ENCODE measurements at regions not wholly inside any gene's neighbourhood (a gene's known extent, or its start where the extent isn't known, plus 50 kb on each side); places are given as distances from the start of the nearest gene placed in this dataset.

GRCh38 chr16:76071690-76072089 is 205.5 kb upstream of the CNTNAP4 start:
- Histone ChIP-seq H3K27me3 (ENCODE audit: low read length) (no peaks in the 10 kb centered on the region), H2AFZ (ENCODE audit: low read length) (no peak overlapping the region), H3K4me3 (ENCODE audit: low read length) (no peak overlapping the region), H3K36me3 (ENCODE audit: insufficient read depth, low read length) (no peaks in the 10 kb centered on the region), H3K9me2 (replicated peaks; ENCODE audit: insufficient read depth, low read length) (no peaks in the 10 kb centered on the region), H3K4me1 (ENCODE audit: low read length) (no peaks in the 10 kb centered on the region), H3K9me3 (ENCODE audit: low read length) (no peaks in the 10 kb centered on the region), H4K20me1 (ENCODE audit: insufficient read depth, low read depth, low read length) (no peaks in the 10 kb centered on the region), H3K79me2 (ENCODE audit: low read length) (no peaks in the 10 kb centered on the region), H3K4me2 (ENCODE audit: low read depth, low read length, poor library complexity, severe bottlenecking) (no peak overlapping the region), H3K9ac (ENCODE audit: low read length) (no peak overlapping the region), H3K27ac (ENCODE audit: low read length) (no peak overlapping the region)
- no peak for DNase-seq

- DNase-seq = no peak
- no peak overlapping the region for H3K4me3 ChIP-seq (ENCODE audit: low read length)
- no peaks in the 10 kb centered on the region for H4K20me1 ChIP-seq (ENCODE audit: insufficient read depth, low read depth, low read length)
- no peak overlapping the region for H3K9ac ChIP-seq (ENCODE audit: low read length)
- H3K4me2 ChIP-seq (ENCODE audit: low read depth, low read length, poor library complexity, severe bottlenecking) = no peak overlapping the region
- no peaks in the 10 kb centered on the region for H3K27me3 ChIP-seq (ENCODE audit: low read length)
- H3K36me3 ChIP-seq (ENCODE audit: insufficient read depth, low read length) = no peaks in the 10 kb centered on the region
- H3K27ac ChIP-seq (ENCODE audit: low read length) = no peak overlapping the region
- no peaks in the 10 kb centered on the region for H3K9me3 ChIP-seq (ENCODE audit: low read length)
- no peaks in the 10 kb centered on the region for H3K9me2 ChIP-seq (replicated peaks; ENCODE audit: insufficient read depth, low read length)
- no peaks in the 10 kb centered on the region for H3K79me2 ChIP-seq (ENCODE audit: low read length)
- no peaks in the 10 kb centered on the region for H3K4me1 ChIP-seq (ENCODE audit: low read length)
- no peak overlapping the region for H2AFZ ChIP-seq (ENCODE audit: low read length)
Observed at GRCh38 chr16:76081967-76082366, 195.2 kb upstream of the CNTNAP4 start.

- H3K4me2 ChIP-seq (ENCODE audit: low read depth, low read length, poor library complexity, severe bottlenecking) = no peak overlapping the region
- no peaks in the 10 kb centered on the region for H3K79me2 ChIP-seq (ENCODE audit: low read length)
- no peak for DNase-seq
- H3K9me3 ChIP-seq (ENCODE audit: low read length) = no peaks in the 10 kb centered on the region
- no peaks in the 10 kb centered on the region for H3K4me1 ChIP-seq (ENCODE audit: low read length)
- no peak overlapping the region for H3K9ac ChIP-seq (ENCODE audit: low read length)
- H3K4me3 ChIP-seq (ENCODE audit: low read length) = no peak overlapping the region
- no peaks in the 10 kb centered on the region for H3K36me3 ChIP-seq (ENCODE audit: insufficient read depth, low read length)
- H3K27ac ChIP-seq (ENCODE audit: low read length) = no peak overlapping the region
- no peaks in the 10 kb centered on the region for H3K27me3 ChIP-seq (ENCODE audit: low read length)
- no peaks in the 10 kb centered on the region for H3K9me2 ChIP-seq (replicated peaks; ENCODE audit: insufficient read depth, low read length)
- H2AFZ ChIP-seq (ENCODE audit: low read length) = no peak overlapping the region
- H4K20me1 ChIP-seq (ENCODE audit: insufficient read depth, low read depth, low read length) = no peaks in the 10 kb centered on the region
Observed at GRCh38 chr16:76106647-76107046, 170.6 kb upstream of the CNTNAP4 start.

GRCh38 chr16:76108460-76108859 is 168.7 kb upstream of the CNTNAP4 start:
- Histone ChIP-seq H3K4me2 (ENCODE audit: low read depth, low read length, poor library complexity, severe bottlenecking) (no peak overlapping the region), H3K4me1 (ENCODE audit: low read length) (no peaks in the 10 kb centered on the region), H3K9me2 (replicated peaks; ENCODE audit: insufficient read depth, low read length) (no peaks in the 10 kb centered on the region), H3K79me2 (ENCODE audit: low read length) (no peaks in the 10 kb centered on the region), H3K36me3 (ENCODE audit: insufficient read depth, low read length) (no peaks in the 10 kb centered on the region), H3K4me3 (ENCODE audit: low read length) (no peak overlapping the region), H3K9me3 (ENCODE audit: low read length) (no peaks in the 10 kb centered on the region), H2AFZ (ENCODE audit: low read length) (no peak overlapping the region), H4K20me1 (ENCODE audit: insufficient read depth, low read depth, low read length) (no peaks in the 10 kb centered on the region), H3K27me3 (ENCODE audit: low read length) (no peaks in the 10 kb centered on the region), H3K27ac (ENCODE audit: low read length) (no peak overlapping the region), H3K9ac (ENCODE audit: low read length) (no peak overlapping the region)
- no peak for DNase-seq

GRCh38 chr16:76114681-76115080 is 162.5 kb upstream of the CNTNAP4 start:
- no peak overlapping the region for H2AFZ ChIP-seq (ENCODE audit: low read length)
- no peaks in the 10 kb centered on the region for H4K20me1 ChIP-seq (ENCODE audit: insufficient read depth, low read depth, low read length)
- H3K9me2 ChIP-seq (replicated peaks; ENCODE audit: insufficient read depth, low read length) = no peaks in the 10 kb centered on the region
- no peak overlapping the region for H3K4me3 ChIP-seq (ENCODE audit: low read length)
- no peaks in the 10 kb centered on the region for H3K27me3 ChIP-seq (ENCODE audit: low read length)
- no peak overlapping the region for H3K27ac ChIP-seq (ENCODE audit: low read length)
- H3K4me2 ChIP-seq (ENCODE audit: low read depth, low read length, poor library complexity, severe bottlenecking) = no peak overlapping the region
- no peak for DNase-seq
- no peaks in the 10 kb centered on the region for H3K4me1 ChIP-seq (ENCODE audit: low read length)
- no peaks in the 10 kb centered on the region for H3K36me3 ChIP-seq (ENCODE audit: insufficient read depth, low read length)
- no peaks in the 10 kb centered on the region for H3K9me3 ChIP-seq (ENCODE audit: low read length)
- H3K9ac ChIP-seq (ENCODE audit: low read length) = no peak overlapping the region
- no peaks in the 10 kb centered on the region for H3K79me2 ChIP-seq (ENCODE audit: low read length)

- H3K4me2 ChIP-seq (ENCODE audit: low read depth, low read length, poor library complexity, severe bottlenecking) = no peak overlapping the region
- H2AFZ ChIP-seq (ENCODE audit: low read length) = no peak overlapping the region
- DNase-seq = no peak
- H4K20me1 ChIP-seq (ENCODE audit: insufficient read depth, low read depth, low read length) = no peaks in the 10 kb centered on the region
- no peaks in the 10 kb centered on the region for H3K9me3 ChIP-seq (ENCODE audit: low read length)
- H3K9me2 ChIP-seq (replicated peaks; ENCODE audit: insufficient read depth, low read length) = no peaks in the 10 kb centered on the region
- no peaks in the 10 kb centered on the region for H3K27me3 ChIP-seq (ENCODE audit: low read length)
- H3K27ac ChIP-seq (ENCODE audit: low read length) = no peak overlapping the region
- H3K79me2 ChIP-seq (ENCODE audit: low read length) = no peaks in the 10 kb centered on the region
- H3K36me3 ChIP-seq (ENCODE audit: insufficient read depth, low read length) = no peaks in the 10 kb centered on the region
- no peak overlapping the region for H3K9ac ChIP-seq (ENCODE audit: low read length)
- H3K4me1 ChIP-seq (ENCODE audit: low read length) = no peaks in the 10 kb centered on the region
- no peak overlapping the region for H3K4me3 ChIP-seq (ENCODE audit: low read length)
Observed at GRCh38 chr16:76118344-76118743, 158.9 kb upstream of the CNTNAP4 start.

- Histone ChIP-seq H3K9me3 (ENCODE audit: low read length) (no peaks in the 10 kb centered on the region), H3K36me3 (ENCODE audit: insufficient read depth, low read length) (no peaks in the 10 kb centered on the region), H3K4me3 (ENCODE audit: low read length) (no peak overlapping the region), H3K4me2 (ENCODE audit: low read depth, low read length, poor library complexity, severe bottlenecking) (no peak overlapping the region), H4K20me1 (ENCODE audit: insufficient read depth, low read depth, low read length) (no peaks in the 10 kb centered on the region), H3K9me2 (replicated peaks; ENCODE audit: insufficient read depth, low read length) (no peaks in the 10 kb centered on the region), H3K9ac (ENCODE audit: low read length) (no peak overlapping the region), H2AFZ (ENCODE audit: low read length) (no peak overlapping the region), H3K27me3 (ENCODE audit: low read length) (no peaks in the 10 kb centered on the region), H3K27ac (ENCODE audit: low read length) (no peak overlapping the region), H3K4me1 (ENCODE audit: low read length) (no peaks in the 10 kb centered on the region), H3K79me2 (ENCODE audit: low read length) (no peaks in the 10 kb centered on the region)
- DNase-seq = no peak
Observed at GRCh38 chr16:76121636-76122035, 155.6 kb upstream of the CNTNAP4 start.

- Histone ChIP-seq H3K36me3 (ENCODE audit: insufficient read depth, low read length) (no peaks in the 10 kb centered on the region), H3K9ac (ENCODE audit: low read length) (no peak overlapping the region), H3K27me3 (ENCODE audit: low read length) (no peaks in the 10 kb centered on the region), H3K27ac (ENCODE audit: low read length) (no peak overlapping the region), H2AFZ (ENCODE audit: low read length) (no peak overlapping the region), H3K4me3 (ENCODE audit: low read length) (no peak overlapping the region), H4K20me1 (ENCODE audit: insufficient read depth, low read depth, low read length) (no peaks in the 10 kb centered on the region), H3K79me2 (ENCODE audit: low read length) (no peaks in the 10 kb centered on the region), H3K9me3 (ENCODE audit: low read length) (no peaks in the 10 kb centered on the region), H3K4me1 (ENCODE audit: low read length) (no peaks in the 10 kb centered on the region), H3K9me2 (replicated peaks; ENCODE audit: insufficient read depth, low read length) (no peaks in the 10 kb centered on the region), H3K4me2 (ENCODE audit: low read depth, low read length, poor library complexity, severe bottlenecking) (no peak overlapping the region)
- no peak for DNase-seq
Observed at GRCh38 chr16:76123966-76124365, 153.2 kb upstream of the CNTNAP4 start.

GRCh38 chr16:76125871-76126270 is 151.3 kb upstream of the CNTNAP4 start:
- Histone ChIP-seq H3K4me3 (ENCODE audit: low read length) (no peak overlapping the region), H3K9me2 (replicated peaks; ENCODE audit: insufficient read depth, low read length) (no peaks in the 10 kb centered on the region), H4K20me1 (ENCODE audit: insufficient read depth, low read depth, low read length) (no peaks in the 10 kb centered on the region), H3K79me2 (ENCODE audit: low read length) (no peaks in the 10 kb centered on the region), H3K36me3 (ENCODE audit: insufficient read depth, low read length) (no peaks in the 10 kb centered on the region), H3K4me2 (ENCODE audit: low read depth, low read length, poor library complexity, severe bottlenecking) (no peak overlapping the region), H3K9ac (ENCODE audit: low read length) (no peak overlapping the region), H3K27ac (ENCODE audit: low read length) (no peak overlapping the region), H3K27me3 (ENCODE audit: low read length) (no peaks in the 10 kb centered on the region), H2AFZ (ENCODE audit: low read length) (no peak overlapping the region), H3K4me1 (ENCODE audit: low read length) (no peaks in the 10 kb centered on the region), H3K9me3 (ENCODE audit: low read length) (no peaks in the 10 kb centered on the region)
- DNase-seq = no peak
